ENCODE measurements at regions not wholly inside any gene's neighbourhood (a gene's known extent, or its start where the extent isn't known, plus 50 kb on each side); places are given as distances from the start of the nearest gene placed in this dataset.

DNA sequence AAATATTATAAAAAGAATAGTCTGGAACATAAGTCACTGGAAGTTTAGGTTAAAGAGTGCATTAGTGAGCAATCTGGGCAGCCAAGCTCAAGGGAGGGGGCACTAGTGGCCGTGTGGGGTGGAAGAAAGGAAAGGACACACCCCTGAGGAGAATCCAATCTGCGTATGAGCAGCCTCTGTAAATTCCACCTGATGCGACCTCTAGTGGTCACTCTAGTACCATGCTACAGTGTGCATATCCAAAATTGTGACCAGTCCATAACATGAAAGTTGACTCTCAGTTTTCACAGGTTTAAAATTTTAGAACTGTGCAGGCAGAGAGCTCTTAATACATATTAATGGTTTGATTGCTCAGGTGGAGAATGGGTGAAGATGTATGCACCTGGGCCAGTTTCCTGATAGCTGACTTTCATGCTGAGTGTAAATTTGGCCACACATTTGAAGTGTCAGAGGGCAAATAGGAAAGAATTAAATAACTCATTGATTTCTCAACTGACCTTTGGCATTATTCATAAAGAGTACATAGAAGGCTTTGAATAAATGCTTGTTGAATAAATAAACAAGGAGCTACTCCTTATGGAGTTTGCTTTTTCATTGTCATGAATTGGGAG, 105.9 kb upstream of the C21orf91 start (continued):
- TF ChIP-seq MAZ (CRISPR knock-in tag; conservative IDR thresholded peaks at IDR 0.05 in 1 of 2, IDR thresholded peaks at IDR 0.05 in 1 of 2) (peak in 1 of 2 experiments; percentile 26; a peak in 1 of 4 replicates), FOSL1 (tag; conservative IDR thresholded peaks at IDR 0.05) (no peak), MEF2D (tag; conservative IDR thresholded peaks at IDR 0.05; ENCODE audit: low read depth) (no peak), CEBPG (CRISPR knock-in tag; IDR thresholded peaks at IDR 0.05) (no peak), CEBPG (tag; conservative IDR thresholded peaks at IDR 0.05 in 1 of 2, IDR thresholded peaks at IDR 0.05 in 1 of 2) (no peak), FOXP1 (CRISPR knock-in tag; IDR thresholded peaks at IDR 0.05) (no peak), ZNF146 (CRISPR knock-in tag; IDR thresholded peaks at IDR 0.05; ENCODE audit: unreplicated experiment) (no peak), NRF1 (conservative IDR thresholded peaks at IDR 0.05 in 1 of 2, IDR thresholded peaks at IDR 0.05 in 1 of 2) (no peak), PRMT5 (CRISPR knock-in tag; IDR thresholded peaks at IDR 0.05) (no peak), SMC3 (conservative IDR thresholded peaks at IDR 0.05; ENCODE audit: insufficient read depth, low read depth, low read length) (peak; percentile 46; the same call in 1 of the 2 replicates), ZNF175 (CRISPR knock-in tag; IDR thresholded peaks at IDR 0.05; ENCODE audit: low read depth) (no peak), HLTF (IDR thresholded peaks at IDR 0.05) (no peak), HDAC3 (IDR thresholded peaks at IDR 0.05; ENCODE audit: borderline replicate concordance, partially characterized antibody) (no peak), EZH2 (IDR thresholded peaks at IDR 0.05; ENCODE audit: borderline replicate concordance, low read depth, low read length) (no peak)
